ACC112 (cell line): ENCODE measurements at regions not wholly inside any gene's neighbourhood (a gene's known extent, or its start where the extent isn't known, plus 50 kb on each side); places are given as distances from the start of the nearest gene placed in this dataset.

Source experiments
- H2AFZ ChIP-seq: fragments of 200-600 bp; sonication (generic); one replicate; pipeline ENCODE4 v1.6.0; 2017; ENCODE audit warnings: antibody characterized with exemption, low read length; ENCODE audit not compliant: unreplicated experiment
- H3K27ac ChIP-seq: fragments of 200-600 bp; sonication (generic); 2 replicates; pipeline ENCODE4 v1.5.1; 2014; ENCODE audit warnings: low read depth, mild to moderate bottlenecking, antibody characterized with exemption, low read length, moderate library complexity
- H3K27me3 ChIP-seq: fragments of 200-600 bp; sonication (generic); 2 replicates; pipeline ENCODE4 v1.6.1; 2014; ENCODE audit warnings: mild to moderate bottlenecking, antibody characterized with exemption, low read length, moderate library complexity, mixed read lengths; ENCODE audit not compliant: insufficient read depth
- H3K36me3 ChIP-seq: fragments of 200-600 bp; sonication (generic); 2 replicates; pipeline ENCODE4 v1.6.1; 2016; ENCODE audit warnings: mild to moderate bottlenecking, antibody characterized with exemption, low read length, moderate library complexity, mixed read lengths; ENCODE audit not compliant: insufficient read depth
- H3K4me1 ChIP-seq: fragments of 200-600 bp; sonication (generic); one replicate; pipeline ENCODE4 v1.6.1; 2016; ENCODE audit warnings: low read length, mixed read lengths; ENCODE audit not compliant: insufficient read depth, unreplicated experiment, control insufficient read depth
- H3K4me3 ChIP-seq: fragments of 200-600 bp; sonication (generic); 2 replicates; pipeline ENCODE4 v1.5.1; 2014; ENCODE audit warnings: mild to moderate bottlenecking, low read depth, low read length
- H3K79me2 ChIP-seq: fragments of 200-600 bp; sonication (generic); one replicate; pipeline ENCODE4 v1.6.0; 2016; ENCODE audit warnings: low read length; ENCODE audit not compliant: control insufficient read depth, unreplicated experiment, insufficient read depth

GRCh38 chr7:115145512-115145911, 223.6 kb downstream of the MDFIC start:
- peak overlapping the region; percentile 51 for H3K27ac ChIP-seq
- H3K79me2 ChIP-seq = no peaks in the 10 kb centered on the region
- H3K27me3 ChIP-seq = no peaks in the 10 kb centered on the region
- H3K36me3 ChIP-seq = no peaks in the 10 kb centered on the region
- peak overlapping the region; percentile 6 for H2AFZ ChIP-seq
- H3K4me3 ChIP-seq = no peak overlapping the region
- H3K4me1 ChIP-seq = peaks cover 14% of the 10 kb centered on the region

GRCh38 chr7:115137816-115138215, 215.9 kb downstream of the MDFIC start:
- Histone ChIP-seq H3K36me3 (no peaks in the 10 kb centered on the region), H2AFZ (no peak overlapping the region), H3K4me3 (no peak overlapping the region), H3K27me3 (no peaks in the 10 kb centered on the region), H3K27ac (no peak overlapping the region), H3K79me2 (no peaks in the 10 kb centered on the region), H3K4me1 (peaks cover 5% of the 10 kb centered on the region)

DNA sequence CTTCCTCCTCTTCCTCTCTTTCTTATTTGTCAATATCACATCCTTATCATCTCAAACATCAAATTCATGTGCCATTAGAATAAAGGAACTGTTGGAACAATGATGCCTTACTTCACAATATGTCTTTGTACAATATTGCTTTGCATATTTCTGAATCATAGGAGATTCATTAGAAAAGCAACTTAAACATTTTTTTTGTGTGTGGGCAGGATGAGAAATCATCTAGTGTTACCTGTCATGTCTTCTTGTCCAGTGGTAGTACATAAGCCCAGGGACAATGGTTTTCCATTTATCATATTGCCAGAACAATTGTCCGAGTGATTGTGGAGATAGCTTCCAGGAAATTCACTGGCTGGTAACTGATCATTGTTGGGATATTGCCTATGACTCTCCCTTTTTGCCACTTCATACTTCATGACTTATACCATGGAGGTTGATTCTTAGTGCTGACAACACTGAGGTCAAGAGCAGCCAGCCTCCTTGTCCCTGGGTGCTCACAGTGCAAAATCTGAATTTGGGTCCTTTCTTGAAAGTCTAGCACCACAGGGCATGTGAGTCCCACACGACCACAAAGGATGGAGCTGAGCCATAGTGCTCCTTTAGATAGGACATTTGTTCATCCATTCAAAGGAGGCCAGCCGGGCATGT, 215.0 kb downstream of the MDFIC start:
- no peak overlapping the region for H3K4me3 ChIP-seq

DNA sequence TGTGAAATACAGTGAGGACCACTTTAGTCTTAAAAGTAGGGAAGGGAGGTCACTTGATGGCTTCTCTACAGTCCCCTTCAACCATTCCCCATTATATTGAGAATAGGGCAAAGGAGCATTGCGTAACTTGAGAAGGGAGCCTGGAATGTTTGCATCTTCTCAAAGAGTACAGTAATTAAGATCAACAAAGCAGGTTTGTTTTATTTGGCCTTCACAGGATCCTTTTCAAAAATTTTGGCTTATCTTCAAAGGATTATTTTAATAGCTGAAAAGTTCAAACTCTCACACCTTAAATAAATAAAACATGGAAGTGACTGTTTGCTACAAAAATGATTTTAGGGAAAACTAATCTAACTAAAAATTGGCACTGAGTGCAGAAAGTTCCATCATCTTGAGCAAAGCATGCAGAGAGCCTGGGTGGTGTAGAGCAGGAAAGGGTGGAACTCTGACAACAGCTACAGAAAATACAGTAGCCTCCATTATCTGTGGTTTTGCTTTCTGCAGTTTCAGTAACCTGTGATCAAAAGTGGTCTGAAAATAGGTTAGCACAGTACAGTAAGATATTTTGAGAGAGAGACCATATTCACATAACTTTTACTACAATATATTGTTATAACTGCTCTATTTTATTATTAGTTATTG, 214.0 kb downstream of the MDFIC start:
- Histone ChIP-seq H3K27me3 (no peaks in the 10 kb centered on the region), H3K4me1 (peaks cover 5% of the 10 kb centered on the region), H3K4me3 (no peak overlapping the region), H3K27ac (no peak overlapping the region), H3K36me3 (no peaks in the 10 kb centered on the region), H2AFZ (no peak overlapping the region), H3K79me2 (no peaks in the 10 kb centered on the region)

More for the DNA sequence above, 215.0 kb downstream of the MDFIC start:
- Histone ChIP-seq H3K36me3 (no peaks in the 10 kb centered on the region), H2AFZ (no peak overlapping the region), H3K4me1 (peaks cover 5% of the 10 kb centered on the region), H3K27ac (no peak overlapping the region), H3K27me3 (no peaks in the 10 kb centered on the region), H3K79me2 (no peaks in the 10 kb centered on the region)

GRCh38 chr7:115135146-115135545, 213.3 kb downstream of the MDFIC start:
- H3K36me3 ChIP-seq = no peaks in the 10 kb centered on the region
- H3K4me1 ChIP-seq = peaks cover 5% of the 10 kb centered on the region
- no peak overlapping the region for H2AFZ ChIP-seq
- no peak overlapping the region for H3K27ac ChIP-seq
- no peak overlapping the region for H3K4me3 ChIP-seq
- H3K79me2 ChIP-seq = no peaks in the 10 kb centered on the region
- no peaks in the 10 kb centered on the region for H3K27me3 ChIP-seq

DNA sequence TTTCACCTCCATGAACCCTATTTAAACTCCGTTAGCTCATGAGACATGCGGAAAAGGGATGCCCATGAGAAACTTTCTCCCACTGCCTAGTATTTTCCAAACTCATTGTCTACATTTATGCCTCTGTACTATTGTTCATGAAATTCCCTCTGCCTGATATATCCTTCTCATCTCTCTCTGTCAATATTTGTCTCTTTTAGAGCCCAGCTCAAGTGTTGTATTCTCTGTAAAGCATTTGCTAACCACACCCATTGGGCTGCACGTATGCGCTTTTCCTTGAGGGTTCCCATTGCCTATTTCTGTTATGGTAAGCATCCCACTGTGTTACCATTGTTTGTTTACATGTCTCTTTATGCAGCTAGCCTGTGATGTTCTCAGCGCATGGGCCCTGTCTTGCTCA, 211.4 kb downstream of the MDFIC start:
- H3K36me3 ChIP-seq = no peaks in the 10 kb centered on the region
- no peak overlapping the region for H2AFZ ChIP-seq
- no peak overlapping the region for H3K4me3 ChIP-seq
- no peaks in the 10 kb centered on the region for H3K27me3 ChIP-seq
- no peak overlapping the region for H3K27ac ChIP-seq
- no peaks in the 10 kb centered on the region for H3K79me2 ChIP-seq
- peaks cover 5% of the 10 kb centered on the region for H3K4me1 ChIP-seq

DNA sequence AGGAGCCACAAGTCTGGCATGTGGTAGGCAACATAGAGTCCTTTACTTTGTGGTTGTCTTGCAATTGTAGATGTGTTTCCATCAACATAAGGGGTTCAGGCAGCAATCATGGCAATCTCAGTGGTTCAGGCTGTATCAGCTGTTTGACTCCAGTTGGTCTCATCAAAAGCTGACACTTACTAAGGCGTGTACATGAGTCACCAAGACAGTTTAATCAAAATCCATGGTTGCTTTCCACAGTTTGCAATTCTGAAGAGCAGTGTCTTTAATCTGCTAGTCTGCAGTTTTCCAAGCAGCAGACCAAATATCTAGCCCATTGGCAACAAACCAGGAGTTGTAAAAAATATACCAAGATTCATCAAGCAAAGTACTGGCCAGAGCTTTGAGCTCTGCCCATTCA, 210.2 kb downstream of the MDFIC start:
- no peak overlapping the region for H2AFZ ChIP-seq
- peaks cover 5% of the 10 kb centered on the region for H3K4me1 ChIP-seq
- H3K4me3 ChIP-seq = no peak overlapping the region
- H3K27me3 ChIP-seq = no peaks in the 10 kb centered on the region
- no peaks in the 10 kb centered on the region for H3K79me2 ChIP-seq
- H3K27ac ChIP-seq = no peak overlapping the region
- no peaks in the 10 kb centered on the region for H3K36me3 ChIP-seq

GRCh38 chr7:115128154-115128553, 206.3 kb downstream of the MDFIC start:
- Histone ChIP-seq H3K79me2 (no peaks in the 10 kb centered on the region), H3K36me3 (no peaks in the 10 kb centered on the region), H3K27ac (no peak overlapping the region), H3K4me1 (no peaks in the 10 kb centered on the region), H3K4me3 (no peak overlapping the region), H2AFZ (no peak overlapping the region), H3K27me3 (no peaks in the 10 kb centered on the region)

DNA sequence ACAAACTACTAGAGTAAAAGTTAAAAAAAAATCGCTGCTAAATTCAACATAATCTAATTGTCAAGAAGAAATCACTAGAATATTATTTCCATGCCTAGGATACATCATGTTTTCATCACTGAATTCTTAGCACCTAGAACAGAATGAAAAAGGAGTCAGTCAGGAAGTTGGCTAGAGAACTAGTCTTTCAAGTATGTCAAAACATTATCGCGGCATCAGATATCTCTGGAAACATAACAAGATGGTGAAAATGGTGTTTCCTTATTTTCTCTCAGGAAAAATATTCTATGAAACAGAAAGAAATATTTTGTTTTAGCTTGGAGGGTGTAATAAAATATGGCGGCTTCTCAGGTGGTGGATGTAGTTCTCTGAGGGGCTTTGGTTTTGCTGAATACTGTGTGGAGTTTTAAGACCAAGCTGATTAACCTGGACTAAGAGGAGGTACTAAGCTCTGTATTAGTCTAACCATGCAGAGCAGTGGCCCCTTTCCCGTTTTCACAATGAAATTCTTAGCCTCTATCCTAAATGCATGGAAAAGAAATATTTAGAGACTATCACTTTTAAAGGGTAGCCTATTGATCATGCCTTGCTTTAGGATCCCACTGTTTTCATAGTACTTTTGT, 205.6 kb downstream of the MDFIC start:
- no peak overlapping the region for H3K4me3 ChIP-seq
- H3K79me2 ChIP-seq = no peaks in the 10 kb centered on the region
- no peak overlapping the region for H2AFZ ChIP-seq
- H3K4me1 ChIP-seq = no peaks in the 10 kb centered on the region
- no peak overlapping the region for H3K27ac ChIP-seq
- H3K27me3 ChIP-seq = no peaks in the 10 kb centered on the region
- H3K36me3 ChIP-seq = no peaks in the 10 kb centered on the region

DNA sequence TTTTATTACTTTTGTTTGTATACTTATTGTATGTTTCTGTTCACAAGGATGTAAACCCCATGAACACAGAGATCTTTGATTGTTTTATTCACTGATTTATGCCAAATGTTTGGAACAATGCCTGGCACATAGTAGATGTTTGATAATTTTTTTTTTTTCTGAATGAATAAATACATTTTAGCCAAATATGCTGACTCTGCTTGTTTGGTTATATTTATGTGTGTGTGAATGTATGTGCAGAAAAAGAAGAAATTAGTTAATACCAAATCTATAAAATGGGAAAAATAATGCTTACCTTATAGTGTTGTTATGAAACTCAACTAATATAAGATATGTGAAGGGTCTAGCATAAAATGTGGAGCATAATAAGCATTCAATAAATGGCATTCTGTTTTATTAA, 203.9 kb downstream of the MDFIC start:
- Histone ChIP-seq H3K79me2 (no peaks in the 10 kb centered on the region), H3K27ac (no peak overlapping the region), H3K4me3 (no peak overlapping the region), H2AFZ (no peak overlapping the region), H3K4me1 (no peaks in the 10 kb centered on the region), H3K36me3 (no peaks in the 10 kb centered on the region), H3K27me3 (no peaks in the 10 kb centered on the region)

DNA sequence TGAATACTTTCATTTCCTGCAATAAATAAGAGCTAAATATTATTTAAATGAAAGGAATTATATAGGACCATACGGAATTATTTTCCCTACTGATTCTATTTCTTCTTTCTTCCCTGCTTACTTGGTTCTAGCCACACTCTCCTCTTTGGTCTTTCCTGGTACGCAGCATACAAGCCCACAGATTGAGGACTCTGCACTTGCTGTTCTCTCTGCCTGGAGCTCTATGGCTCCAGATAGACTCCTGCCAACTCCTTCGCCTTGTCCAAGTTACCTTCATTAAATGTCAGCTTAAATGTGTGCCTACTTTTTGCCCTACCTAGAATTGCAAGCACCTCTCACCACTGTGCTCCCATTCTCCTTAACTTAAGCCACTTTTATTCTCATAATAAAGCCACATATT, 203.4 kb downstream of the MDFIC start:
- Histone ChIP-seq H3K36me3 (no peaks in the 10 kb centered on the region), H3K4me1 (no peaks in the 10 kb centered on the region), H3K27ac (no peak overlapping the region), H3K79me2 (no peaks in the 10 kb centered on the region), H3K27me3 (no peaks in the 10 kb centered on the region), H2AFZ (no peak overlapping the region), H3K4me3 (no peak overlapping the region)
